Activated B cell treated with CpG ODN at 0.5 μM for 24 hours (primary cell): ENCODE measurements at regions not wholly inside any gene's neighbourhood (a gene's known extent, or its start where the extent isn't known, plus 50 kb on each side); places are given as distances from the start of the nearest gene placed in this dataset.

ENCODE experiments used
- ATAC-seq: fragments of 200-7000 bp; cut with Tn5 transposase; one replicate; pipeline ENCODE4 v1.10.0; 2021; ENCODE audit warnings: low read depth, mild to moderate bottlenecking, moderate library complexity
- CTCF ChIA-PET: fragments of 350-600 bp; sonication (Branson Sonifier 250); formaldehyde crosslinking; loops from one replicate; lab custom pipeline; 2021; ENCODE audit warnings: antibody characterized with exemption; lab: Charles Lee
- POLR2A ChIA-PET: fragments of 350-600 bp; sonication (Branson Sonifier 250); formaldehyde crosslinking; loops from one replicate; lab custom pipeline; 2021; ENCODE audit warnings: antibody characterized with exemption; lab: Charles Lee
- DNase-seq: peaks from one replicate; pipeline ENCODE4 v3.0.0; 2022
- H3K27ac Mint-ChIP-seq: one replicate; pipeline ENCODE4 v1.8.0; 2020; ENCODE audit warnings: mixed read lengths
- H3K27me3 Mint-ChIP-seq: one replicate; pipeline ENCODE4 v1.8.0; 2021; ENCODE audit warnings: mixed read lengths
- H3K36me3 Mint-ChIP-seq: one replicate; pipeline ENCODE4 v1.8.0; 2021; ENCODE audit warnings: low read depth, mixed read lengths
- H3K4me1 Mint-ChIP-seq: one replicate; pipeline ENCODE4 v1.8.0; 2021; ENCODE audit warnings: mixed read lengths
- H3K4me3 Mint-ChIP-seq: one replicate; pipeline ENCODE4 v1.8.0; 2020; ENCODE audit warnings: mild to moderate bottlenecking, mixed read lengths
- H3K9me3 Mint-ChIP-seq: one replicate; pipeline ENCODE4 v1.8.0; 2020; ENCODE audit warnings: mixed read lengths
- CTCF ChIP-seq: fragments of 200-600 bp; IDR thresholded peaks from one replicate; pipeline ENCODE4 v1.8.0; 2022; ENCODE audit warnings: antibody characterized with exemption, mild to moderate bottlenecking
- intact Hi-C: fragments of 100-400 bp; cut with micrococcal nuclease; formaldehyde crosslinking; loops from one replicate; pipeline ENCODE4 v1.15.1; 2024

GRCh38 chrX:27354021-27354420 lies 109.1 kb downstream of the PPP4R3C start:
- intact Hi-C loops, result no loop called here
- H3K4me1 Mint-ChIP-seq, result no peaks in the 10 kb centered on the region
- TF ChIP-seq CTCF, result no peak
- H3K4me3 Mint-ChIP-seq, result no peak overlapping the region
- ChIA-PET POLR2A (no interaction called here), CTCF (no interaction called here)
- no peaks in the 10 kb centered on the region for H3K36me3 Mint-ChIP-seq
- H3K9me3 Mint-ChIP-seq, result peaks cover 2% of the 10 kb centered on the region
- ATAC-seq (no peak), DNase-seq (no peak)
- H3K27ac Mint-ChIP-seq, result no peak overlapping the region
- H3K27me3 Mint-ChIP-seq, result no peaks in the 10 kb centered on the region

GRCh38 chrX:27350476-27350875 lies 112.7 kb downstream of the PPP4R3C start:
- H3K9me3 Mint-ChIP-seq, result peaks cover 2% of the 10 kb centered on the region
- H3K36me3 Mint-ChIP-seq, result no peaks in the 10 kb centered on the region
- no peaks in the 10 kb centered on the region for H3K4me1 Mint-ChIP-seq
- no peak for ATAC-seq
- ChIA-PET POLR2A (no interaction called here), CTCF (no interaction called here)
- TF ChIP-seq CTCF, result no peak
- no peaks in the 10 kb centered on the region for H3K27me3 Mint-ChIP-seq
- H3K4me3 Mint-ChIP-seq, result no peak overlapping the region
- H3K27ac Mint-ChIP-seq, result no peak overlapping the region
- DNase-seq, result no peak
- intact Hi-C loops, result no loop called here

- Mint-ChIP-seq H3K27ac (no peak overlapping the region), H3K4me1 (no peaks in the 10 kb centered on the region), H3K36me3 (no peaks in the 10 kb centered on the region), H3K9me3 (no peaks in the 10 kb centered on the region), H3K27me3 (no peaks in the 10 kb centered on the region), H3K4me3 (no peak overlapping the region)
- no peak for TF ChIP-seq CTCF
- ChIA-PET CTCF (no interaction called here), POLR2A (no interaction called here)
- DNase-seq (no peak), ATAC-seq (no peak)
- intact Hi-C loops, result no loop called here
These were observed 126.6 kb downstream of the PPP4R3C start for GRCh38 chrX:27336466-27337091.

- H3K27me3 Mint-ChIP-seq, result no peaks in the 10 kb centered on the region
- no peak for DNase-seq
- no peak overlapping the region for H3K27ac Mint-ChIP-seq
- peaks cover 5% of the 10 kb centered on the region for H3K9me3 Mint-ChIP-seq
- H3K36me3 Mint-ChIP-seq, result no peaks in the 10 kb centered on the region
- ATAC-seq, result no peak
- CTCF ChIA-PET, result no interaction called here
- TF ChIP-seq CTCF, result no peak
- no peaks in the 10 kb centered on the region for H3K4me1 Mint-ChIP-seq
- POLR2A ChIA-PET, result no interaction called here
- intact Hi-C loops, result no loop called here
- H3K4me3 Mint-ChIP-seq, result no peak overlapping the region
These were observed 141.5 kb downstream of the PPP4R3C start for GRCh38 chrX:27321632-27322031.

- POLR2A ChIA-PET, result no interaction called here
- no peaks in the 10 kb centered on the region for H3K27me3 Mint-ChIP-seq
- CTCF ChIA-PET, result no interaction called here
- H3K9me3 Mint-ChIP-seq, result peaks cover 4% of the 10 kb centered on the region
- H3K4me3 Mint-ChIP-seq, result no peak overlapping the region
- no peaks in the 10 kb centered on the region for H3K4me1 Mint-ChIP-seq
- intact Hi-C loops, result no loop called here
- H3K36me3 Mint-ChIP-seq, result no peaks in the 10 kb centered on the region
- no peak overlapping the region for H3K27ac Mint-ChIP-seq
- TF ChIP-seq CTCF, result no peak
- ATAC-seq, result no peak
- DNase-seq, result no peak
These were observed 153.7 kb downstream of the PPP4R3C start for GRCh38 chrX:27309406-27309805.
